Thyroid gland (tissue), 4 donors: ENCODE measurements at regions not wholly inside any gene's neighbourhood (a gene's known extent, or its start where the extent isn't known, plus 50 kb on each side); places are given as distances from the start of the nearest gene placed in this dataset.

ENCODE experiments used
- POLR2A ChIP-seq, 2 donors: fragments of 450-650 bp; IDR thresholded peaks; one replicate each; pipeline ENCODE4 v1.6.1; 2017; ENCODE audit warnings: antibody characterized with exemption in 2 of 2, mild to moderate bottlenecking in 2 of 2, moderate library complexity in 1 of 2
- TF ChIP-seq, protein P1 (sequence below), 6 experiments: fragments of 200-600 bp in 3 of 6; fragments of 450-650 bp in 3 of 6; sonication (generic) in 3 of 6; IDR thresholded peaks; one replicate each; pipeline ENCODE4 v1.5.1; 2016 to 2019; ENCODE audit warnings: antibody characterized with exemption in 6 of 6, mild to moderate bottlenecking in 2 of 6, inconsistent platforms in 1 of 6, moderate library complexity in 1 of 6

- no peak for TF ChIP-seq POLR2A (IDR thresholded peaks at IDR 0.05)
- TF ChIP-seq, protein P1, sequence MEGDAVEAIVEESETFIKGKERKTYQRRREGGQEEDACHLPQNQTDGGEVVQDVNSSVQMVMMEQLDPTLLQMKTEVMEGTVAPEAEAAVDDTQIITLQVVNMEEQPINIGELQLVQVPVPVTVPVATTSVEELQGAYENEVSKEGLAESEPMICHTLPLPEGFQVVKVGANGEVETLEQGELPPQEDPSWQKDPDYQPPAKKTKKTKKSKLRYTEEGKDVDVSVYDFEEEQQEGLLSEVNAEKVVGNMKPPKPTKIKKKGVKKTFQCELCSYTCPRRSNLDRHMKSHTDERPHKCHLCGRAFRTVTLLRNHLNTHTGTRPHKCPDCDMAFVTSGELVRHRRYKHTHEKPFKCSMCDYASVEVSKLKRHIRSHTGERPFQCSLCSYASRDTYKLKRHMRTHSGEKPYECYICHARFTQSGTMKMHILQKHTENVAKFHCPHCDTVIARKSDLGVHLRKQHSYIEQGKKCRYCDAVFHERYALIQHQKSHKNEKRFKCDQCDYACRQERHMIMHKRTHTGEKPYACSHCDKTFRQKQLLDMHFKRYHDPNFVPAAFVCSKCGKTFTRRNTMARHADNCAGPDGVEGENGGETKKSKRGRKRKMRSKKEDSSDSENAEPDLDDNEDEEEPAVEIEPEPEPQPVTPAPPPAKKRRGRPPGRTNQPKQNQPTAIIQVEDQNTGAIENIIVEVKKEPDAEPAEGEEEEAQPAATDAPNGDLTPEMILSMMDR (IDR thresholded peaks at IDR 0.05): no peak
Measured at GRCh38 chr2:12915787-12916186, 199.1 kb downstream of the TRIB2 start.
